ENCODE measurements at regions not wholly inside any gene's neighbourhood (a gene's known extent, or its start where the extent isn't known, plus 50 kb on each side); places are given as distances from the start of the nearest gene placed in this dataset.

- H3K9me3 ChIP-seq: no peaks in the 10 kb centered on the region
- H3K36me3 ChIP-seq: no peaks in the 10 kb centered on the region
- H3K27ac ChIP-seq: no peak overlapping the region
- DNase-seq: no peak
- H3K27me3 ChIP-seq (replicated peaks in 1 of 7): peaks cover 0 to 49% (median 0%) of the 10 kb centered on the region in 7 donors
- intact Hi-C loops (cut with DNase I; ENCODE audit: low total_unique reads): no loop called here
- peaks cover 0 to 9% (median 0%) of the 10 kb centered on the region in 6 donors for H3K4me1 ChIP-seq
- no peak overlapping the region for H3K4me3 ChIP-seq
- 69 to 81% (median 75%) methylated on average over 17 of the region's 17 CpGs for WGBS, 5 donors
- TF ChIP-seq CTCF (IDR thresholded peaks at IDR 0.05 in 8 of 11, conservative IDR thresholded peaks at IDR 0.05 in 3 of 11): no peak
- TF ChIP-seq POLR2AphosphoS5 (IDR thresholded peaks at IDR 0.05): no peak
- TF ChIP-seq POLR2A (IDR thresholded peaks at IDR 0.05): no peak
Measured at GRCh38 chr10:69684020-69684980, 54.3 kb downstream of the FAM241B start.

- WGBS, 5 donors: 61 to 80% (median 63%) methylated on average over 4 of the region's 4 CpGs
- intact Hi-C loops (cut with DNase I; ENCODE audit: low total_unique reads): no loop called here
- H3K27ac ChIP-seq: no peak overlapping the region
Measured at GRCh38 chr10:69684981-69685353, 54.9 kb downstream of the FAM241B start.

GRCh38 chr10:69685426-69685801, 55.4 kb downstream of the FAM241B start:
- 53 to 75% (median 65%) methylated on average over 5 of the region's 5 CpGs for WGBS, 5 donors
- Histone ChIP-seq H3K4me1 (peaks cover 0 to 9% (median 0%) of the 10 kb centered on the region in 6 donors), H3K27ac (no peak overlapping the region), H3K27me3 (replicated peaks in 1 of 7) (peaks cover 0 to 38% (median 0%) of the 10 kb centered on the region in 7 donors), H3K9me3 (no peaks in the 10 kb centered on the region), H3K36me3 (no peaks in the 10 kb centered on the region), H3K4me3 (no peak overlapping the region)
- DNase-seq: no peak
- intact Hi-C loops (cut with DNase I; ENCODE audit: low total_unique reads): no loop called here
- TF ChIP-seq POLR2AphosphoS5 (IDR thresholded peaks at IDR 0.05) (no peak), POLR2A (IDR thresholded peaks at IDR 0.05) (no peak), CTCF (IDR thresholded peaks at IDR 0.05 in 8 of 11, conservative IDR thresholded peaks at IDR 0.05 in 3 of 11) (no peak)

More at GRCh38 chr10:69684981-69685353, 54.9 kb downstream of the FAM241B start:
- no peak for DNase-seq
- H3K4me1 ChIP-seq: peaks cover 0 to 9% (median 0%) of the 10 kb centered on the region in 6 donors
- H3K9me3 ChIP-seq: no peaks in the 10 kb centered on the region
- peaks cover 0 to 42% (median 0%) of the 10 kb centered on the region in 7 donors for H3K27me3 ChIP-seq (replicated peaks in 1 of 7)
- TF ChIP-seq POLR2A (IDR thresholded peaks at IDR 0.05) (no peak), POLR2AphosphoS5 (IDR thresholded peaks at IDR 0.05) (no peak), CTCF (IDR thresholded peaks at IDR 0.05 in 8 of 11, conservative IDR thresholded peaks at IDR 0.05 in 3 of 11) (no peak)
- H3K4me3 ChIP-seq: no peak overlapping the region
- H3K36me3 ChIP-seq: no peaks in the 10 kb centered on the region
